GM12892 (cell line): ENCODE measurements at regions not wholly inside any gene's neighbourhood (a gene's known extent, or its start where the extent isn't known, plus 50 kb on each side); places are given as distances from the start of the nearest gene placed in this dataset.

Experiments used
- POLR2A ChIP-seq: IDR thresholded peaks from 2 replicates; pipeline ENCODE4 v1.6.1; 2011; ENCODE audit warnings: low read depth, low read length, control low read depth
- POLR2AphosphoS5 ChIP-seq: IDR thresholded peaks from 2 replicates; pipeline ENCODE4 v1.6.1; 2011; ENCODE audit warnings: low read depth, low read length, control low read depth
- TAF1 ChIP-seq: IDR thresholded peaks from 2 replicates; pipeline ENCODE4 v1.6.1; 2011; ENCODE audit warnings: low read depth, mild to moderate bottlenecking, control low read depth, low read length, borderline replicate concordance

- no peak for TF ChIP-seq POLR2A
- TF ChIP-seq POLR2AphosphoS5: no peak
- TF ChIP-seq TAF1: no peak
Measured at GRCh38 chr4:145345401-145345800, 136.3 kb upstream of the SMAD1 start.
